Stomach smooth muscle (tissue), 2 donors: ENCODE measurements at regions not wholly inside any gene's neighbourhood (a gene's known extent, or its start where the extent isn't known, plus 50 kb on each side); places are given as distances from the start of the nearest gene placed in this dataset.
"Not testable (repeated sequence)": the region's sequence is repeated elsewhere in the genome, so short reads cannot be mapped to it uniquely, and the experiment has no call there.

Experiments used
- H3K27ac ChIP-seq: one replicate; pipeline ENCODE4 v1.7.0; 2013; ENCODE audit warnings: mild to moderate bottlenecking, low read length, inconsistent platforms
- H3K27me3 ChIP-seq, 2 donors: one replicate each; pipeline ENCODE4 v1.7.0; 2013; ENCODE audit warnings: low read length in 2 of 2; ENCODE audit not compliant: insufficient read depth in 2 of 2, control insufficient read depth in 1 of 2
- H3K36me3 ChIP-seq, 2 donors: one replicate each; pipeline ENCODE4 v1.7.0; 2013; ENCODE audit warnings: low read length in 2 of 2; ENCODE audit not compliant: control insufficient read depth in 2 of 2, insufficient read depth in 2 of 2
- H3K4me1 ChIP-seq: one replicate; pipeline ENCODE4 v1.7.0; 2013; ENCODE audit warnings: low read length; ENCODE audit not compliant: control insufficient read depth, insufficient read depth
- H3K4me3 ChIP-seq, 2 donors: one replicate each; pipeline ENCODE4 v1.7.0; 2013; ENCODE audit warnings: low read length in 2 of 2
- H3K9ac ChIP-seq, 2 donors: one replicate each; pipeline ENCODE4 v1.7.0; 2013; ENCODE audit warnings: low read length in 2 of 2, mild to moderate bottlenecking in 1 of 2
- H3K9me3 ChIP-seq, 2 donors: one replicate each; pipeline ENCODE4 v1.7.0; 2013; ENCODE audit warnings: low read length in 2 of 2; ENCODE audit not compliant: control insufficient read depth in 2 of 2
- donor health status: healthy.
- donor health status: Pancreatic carcinoma.

- H3K27ac ChIP-seq: no peak overlapping the region
- H3K36me3 ChIP-seq: no peaks in the 10 kb centered on the region
- peaks cover 0 to 2% of the 10 kb centered on the region in 2 donors for H3K27me3 ChIP-seq
- H3K4me3 ChIP-seq: no peak overlapping the region
- H3K4me1 ChIP-seq: no peaks in the 10 kb centered on the region
- no peak overlapping the region for H3K9ac ChIP-seq
- no peaks in the 10 kb centered on the region for H3K9me3 ChIP-seq
Measured at GRCh38 chr12:126966498-126966897, 1300.5 kb upstream of the TMEM132C start.

- peaks cover 0 to 2% of the 10 kb centered on the region in 2 donors for H3K27me3 ChIP-seq
- H3K36me3 ChIP-seq: no peaks in the 10 kb centered on the region
- H3K4me3 ChIP-seq: no peak overlapping the region
- H3K9ac ChIP-seq: no peak overlapping the region
- no peaks in the 10 kb centered on the region for H3K4me1 ChIP-seq
- no peak overlapping the region for H3K27ac ChIP-seq
- H3K9me3 ChIP-seq: no peaks in the 10 kb centered on the region
Measured at GRCh38 chr12:126967152-126967551, 1299.8 kb upstream of the TMEM132C start.

GRCh38 chr12:126974779-126975178 lies 1292.2 kb upstream of the TMEM132C start:
- no peaks in the 10 kb centered on the region for H3K36me3 ChIP-seq
- no peak overlapping the region for H3K27ac ChIP-seq
- no peak overlapping the region for H3K9ac ChIP-seq
- peaks cover 0 to 2% of the 10 kb centered on the region in 2 donors for H3K27me3 ChIP-seq
- no peaks in the 10 kb centered on the region for H3K9me3 ChIP-seq
- H3K4me3 ChIP-seq: no peak overlapping the region
- H3K4me1 ChIP-seq: no peaks in the 10 kb centered on the region

- H3K4me3 ChIP-seq: no peak overlapping the region
Measured at GRCh38 chr12:126976579-126976978, 1290.4 kb upstream of the TMEM132C start.

GRCh38 chr12:126979564-126979963 lies 1287.4 kb upstream of the TMEM132C start:
- not testable (repeated sequence) for H3K4me1 ChIP-seq, H3K27ac ChIP-seq, H3K36me3 ChIP-seq, H3K4me3 ChIP-seq, H3K27me3 ChIP-seq, H3K9me3 ChIP-seq, H3K9ac ChIP-seq

More at GRCh38 chr12:126976579-126976978, 1290.4 kb upstream of the TMEM132C start:
- H3K9me3 ChIP-seq: no peaks in the 10 kb centered on the region
- no peak overlapping the region for H3K9ac ChIP-seq
- H3K27me3 ChIP-seq: no peaks in the 10 kb centered on the region
- no peak overlapping the region for H3K27ac ChIP-seq
- H3K4me1 ChIP-seq: no peaks in the 10 kb centered on the region
- no peaks in the 10 kb centered on the region for H3K36me3 ChIP-seq

- no peak overlapping the region for H3K4me3 ChIP-seq
- no peaks in the 10 kb centered on the region for H3K27me3 ChIP-seq
- H3K9me3 ChIP-seq: no peaks in the 10 kb centered on the region
- H3K36me3 ChIP-seq: no peaks in the 10 kb centered on the region
- H3K27ac ChIP-seq: no peak overlapping the region
- H3K9ac ChIP-seq: no peak overlapping the region
- H3K4me1 ChIP-seq: no peaks in the 10 kb centered on the region
Measured at GRCh38 chr12:126982707-126983106, 1284.3 kb upstream of the TMEM132C start.

GRCh38 chr12:126983735-126984134 lies 1283.2 kb upstream of the TMEM132C start:
- H3K9ac ChIP-seq, H3K27ac ChIP-seq: not testable (repeated sequence)

GRCh38 chr12:126985663-126986062 lies 1281.3 kb upstream of the TMEM132C start:
- not testable (repeated sequence) for H3K9ac ChIP-seq, H3K27ac ChIP-seq, H3K27me3 ChIP-seq, H3K9me3 ChIP-seq, H3K4me3 ChIP-seq, H3K36me3 ChIP-seq, H3K4me1 ChIP-seq

More at GRCh38 chr12:126983735-126984134, 1283.2 kb upstream of the TMEM132C start:
- H3K36me3 ChIP-seq, H3K27me3 ChIP-seq, H3K4me1 ChIP-seq, H3K9me3 ChIP-seq, H3K4me3 ChIP-seq: not testable (repeated sequence)

GRCh38 chr12:126989532-126989931 lies 1277.4 kb upstream of the TMEM132C start:
- H3K9ac ChIP-seq: no peak overlapping the region
- no peaks in the 10 kb centered on the region for H3K27me3 ChIP-seq
- H3K4me1 ChIP-seq: no peaks in the 10 kb centered on the region
- no peaks in the 10 kb centered on the region for H3K9me3 ChIP-seq
- H3K36me3 ChIP-seq: no peaks in the 10 kb centered on the region
- H3K27ac ChIP-seq: no peak overlapping the region
- H3K4me3 ChIP-seq: no peak overlapping the region

GRCh38 chr12:126993898-126994297 lies 1273.1 kb upstream of the TMEM132C start:
- Histone ChIP-seq H3K9ac (no peak overlapping the region), H3K27ac (no peak overlapping the region)

GRCh38 chr12:126994599-126994998 lies 1272.4 kb upstream of the TMEM132C start:
- H3K4me1 ChIP-seq: no peaks in the 10 kb centered on the region
- H3K27me3 ChIP-seq: no peaks in the 10 kb centered on the region
- H3K9ac ChIP-seq: no peak overlapping the region
- no peaks in the 10 kb centered on the region for H3K9me3 ChIP-seq
- no peaks in the 10 kb centered on the region for H3K36me3 ChIP-seq
- H3K4me3 ChIP-seq: no peak overlapping the region
- H3K27ac ChIP-seq: no peak overlapping the region

More at GRCh38 chr12:126993898-126994297, 1273.1 kb upstream of the TMEM132C start:
- no peaks in the 10 kb centered on the region for H3K4me1 ChIP-seq
- no peaks in the 10 kb centered on the region for H3K36me3 ChIP-seq
- H3K4me3 ChIP-seq: no peak overlapping the region
- H3K27me3 ChIP-seq: no peaks in the 10 kb centered on the region
- H3K9me3 ChIP-seq: no peaks in the 10 kb centered on the region
